Neuronal stem cell (in vitro differentiated cells): ENCODE measurements at regions not wholly inside any gene's neighbourhood (a gene's known extent, or its start where the extent isn't known, plus 50 kb on each side); places are given as distances from the start of the nearest gene placed in this dataset.

Experiments
- DNase-seq: peaks from one replicate; pipeline ENCODE4 v3.0.0-alpha.2; 2013; ENCODE audit warnings: low spot score
- H2AFZ ChIP-seq: one replicate; pipeline ENCODE4 v1.6.1; 2013; ENCODE audit warnings: mild to moderate bottlenecking, low read length, inconsistent platforms
- H2AK5ac ChIP-seq: 2 replicates; pipeline ENCODE4 v1.6.1; 2013; ENCODE audit warnings: low read depth, mild to moderate bottlenecking, inconsistent platforms, low read length, moderate library complexity, mixed read lengths
- H2BK120ac ChIP-seq: 2 replicates; pipeline ENCODE4 v1.6.1; 2013; ENCODE audit warnings: low read depth, mild to moderate bottlenecking, inconsistent platforms, low read length, moderate library complexity, mixed read lengths
- H2BK12ac ChIP-seq: one replicate; pipeline ENCODE4 v1.6.1; 2013; ENCODE audit warnings: low read length, inconsistent platforms
- H2BK15ac ChIP-seq: 2 replicates; pipeline ENCODE4 v1.6.1; 2013; ENCODE audit warnings: mild to moderate bottlenecking, low read length, inconsistent platforms, mixed read lengths
- H2BK5ac ChIP-seq: one replicate; pipeline ENCODE4 v1.6.1; 2013; ENCODE audit warnings: inconsistent platforms, mild to moderate bottlenecking, low read length, moderate library complexity
- H3K14ac ChIP-seq: one replicate; pipeline ENCODE4 v1.6.1; 2013; ENCODE audit warnings: low read length, inconsistent platforms
- H3K18ac ChIP-seq: 2 replicates; pipeline ENCODE4 v1.6.1; 2013; ENCODE audit warnings: low read length, inconsistent platforms
- H3K23ac ChIP-seq: 2 replicates; pipeline ENCODE4 v1.6.1; 2013; ENCODE audit warnings: low read depth, mild to moderate bottlenecking, mixed read lengths, low read length, inconsistent platforms; ENCODE audit not compliant: poor library complexity
- H3K27ac ChIP-seq: replicated peaks from 3 replicates; pipeline ENCODE4 v1.5.1; 2013; ENCODE audit warnings: low read length, inconsistent platforms
- H3K27me3 ChIP-seq, 3 experiments: 2 replicates each; pipeline ENCODE4 v1.6.1; 2013; ENCODE audit warnings: low read length in 3 of 3, mild to moderate bottlenecking in 2 of 3, inconsistent platforms in 1 of 3, low read depth in 1 of 3, mixed read lengths in 1 of 3, moderate library complexity in 1 of 3; ENCODE audit not compliant: control insufficient read depth in 3 of 3, insufficient read depth in 3 of 3
- H3K36me3 ChIP-seq, 2 donors: replicated peaks in 1 of 2; 2 replicates each; pipeline ENCODE4 v1.6.1; 2013; ENCODE audit warnings: low read length in 2 of 2; ENCODE audit not compliant: control insufficient read depth in 2 of 2, insufficient read depth in 2 of 2
- H3K4ac ChIP-seq: 2 replicates; pipeline ENCODE4 v1.6.1; 2013; ENCODE audit warnings: inconsistent platforms, mild to moderate bottlenecking, low read length, moderate library complexity
- H3K4me1 ChIP-seq, 2 donors: 1 replicate in 1 of 2; 2 replicates in 1 of 2; pipeline ENCODE4 v1.6.1; 2013; ENCODE audit warnings: low read length in 2 of 2, low read depth in 1 of 2; ENCODE audit not compliant: control insufficient read depth in 2 of 2, insufficient read depth in 1 of 2
- H3K4me2 ChIP-seq: one replicate; pipeline ENCODE4 v1.6.1; 2013; ENCODE audit warnings: mild to moderate bottlenecking, low read length, inconsistent platforms; ENCODE audit not compliant: insufficient read depth, poor library complexity, severe bottlenecking
- H3K4me3 ChIP-seq, 2 donors: 2 replicates each; pipeline ENCODE4 v1.5.1; 2013; ENCODE audit warnings: low read length in 2 of 2, mild to moderate bottlenecking in 2 of 2, inconsistent platforms in 1 of 2, moderate library complexity in 1 of 2
- H3K79me1 ChIP-seq: one replicate; pipeline ENCODE4 v1.6.1; 2013; ENCODE audit warnings: low read depth, mild to moderate bottlenecking, inconsistent platforms, low read length, moderate library complexity
- H3K9ac ChIP-seq: one replicate; pipeline ENCODE4 v1.6.1; 2013; ENCODE audit warnings: mild to moderate bottlenecking, low read depth, low read length, inconsistent platforms; ENCODE audit not compliant: poor library complexity
- H3K9me3 ChIP-seq, 2 donors: replicated peaks in 1 of 2; 2 replicates each; pipeline versions ENCODE3 to v1.6.1; 2013; ENCODE audit warnings: low read length in 2 of 2, mild to moderate bottlenecking in 2 of 2, inconsistent platforms in 1 of 2, low read depth in 1 of 2, mixed read lengths in 1 of 2, moderate library complexity in 1 of 2; ENCODE audit not compliant: control insufficient read depth in 2 of 2, insufficient read depth in 1 of 2
- H4K8ac ChIP-seq: one replicate; pipeline ENCODE4 v1.6.1; 2013; ENCODE audit warnings: low read depth, mild to moderate bottlenecking, inconsistent platforms, low read length, moderate library complexity
- H4K91ac ChIP-seq: one replicate; pipeline ENCODE4 v1.6.1; 2013; ENCODE audit warnings: low read length, low read depth, mild to moderate bottlenecking, inconsistent platforms; ENCODE audit not compliant: poor library complexity
- WGBS, 2 donors: extraction: QIAGEN DNeasy Blood & Tissue Kit; methylation state at CpG; one replicate each; pipeline ENCODE4 v1.1.7; 2013; ENCODE audit warnings: missing lambda C conversion rate in 2 of 2, mixed read lengths in 1 of 2; ENCODE audit not compliant: insufficient read length in 2 of 2, insufficient replicate concordance in 1 of 2; ENCODE audit errors: extremely low coverage in 2 of 2; 5-methylcytosine and 5-hydroxymethylcytosine counted together

- Histone ChIP-seq H2BK120ac (no peak overlapping the region), H3K79me1 (no peaks in the 10 kb centered on the region), H3K4me2 (no peak overlapping the region), H2BK5ac (no peak overlapping the region), H2AK5ac (no peak overlapping the region), H3K27ac (no peak overlapping the region), H4K91ac (no peak overlapping the region), H3K4ac (no peak overlapping the region), H3K27me3 (no peaks in the 10 kb centered on the region), H3K9ac (no peak overlapping the region), H3K18ac (no peak overlapping the region), H3K23ac (no peak overlapping the region), H3K4me1 (no peaks in the 10 kb centered on the region), H2BK15ac (no peak overlapping the region), H2AFZ (no peak overlapping the region), H3K9me3 (peaks cover 0 to 9% of the 10 kb centered on the region in 2 donors), H3K4me3 (no peak overlapping the region), H2BK12ac (no peak overlapping the region), H3K14ac (no peak overlapping the region), H3K36me3 (no peaks in the 10 kb centered on the region), H4K8ac (no peak overlapping the region)
- DNase-seq, result no peak
- no CpG with 5 or more reads among the region's 5 CpGs for WGBS, 2 donors
Measured at GRCh38 chr6:147067184-147067583, 137.0 kb upstream of the STXBP5 start.

- DNase-seq, result no peak
- no peak overlapping the region for H3K4ac ChIP-seq
- H3K14ac ChIP-seq, result no peak overlapping the region
- H3K4me1 ChIP-seq, result no peaks in the 10 kb centered on the region
- peak overlapping the region; percentile 0 for H2AFZ ChIP-seq
- H3K79me1 ChIP-seq, result no peaks in the 10 kb centered on the region
- no peak overlapping the region for H2BK5ac ChIP-seq
- no peak overlapping the region for H2BK12ac ChIP-seq
- no peak overlapping the region for H2BK15ac ChIP-seq
- H3K27ac ChIP-seq, result no peak overlapping the region
- no peak overlapping the region for H2AK5ac ChIP-seq
- H3K18ac ChIP-seq, result no peak overlapping the region
- H3K4me3 ChIP-seq, result no peak overlapping the region
- H3K27me3 ChIP-seq, result no peaks in the 10 kb centered on the region
- no peak overlapping the region for H4K8ac ChIP-seq
- no CpG with 5 or more reads among the region's 2 CpGs for WGBS, 2 donors
- H3K9ac ChIP-seq, result no peak overlapping the region
- H4K91ac ChIP-seq, result no peak overlapping the region
- no peak overlapping the region for H2BK120ac ChIP-seq
- H3K36me3 ChIP-seq, result no peaks in the 10 kb centered on the region
- H3K23ac ChIP-seq, result no peak overlapping the region
- H3K9me3 ChIP-seq, result peaks cover 0 to 9% of the 10 kb centered on the region in 2 donors
- no peak overlapping the region for H3K4me2 ChIP-seq
Measured at GRCh38 chr6:147071776-147072175, 132.4 kb upstream of the STXBP5 start.

DNA sequence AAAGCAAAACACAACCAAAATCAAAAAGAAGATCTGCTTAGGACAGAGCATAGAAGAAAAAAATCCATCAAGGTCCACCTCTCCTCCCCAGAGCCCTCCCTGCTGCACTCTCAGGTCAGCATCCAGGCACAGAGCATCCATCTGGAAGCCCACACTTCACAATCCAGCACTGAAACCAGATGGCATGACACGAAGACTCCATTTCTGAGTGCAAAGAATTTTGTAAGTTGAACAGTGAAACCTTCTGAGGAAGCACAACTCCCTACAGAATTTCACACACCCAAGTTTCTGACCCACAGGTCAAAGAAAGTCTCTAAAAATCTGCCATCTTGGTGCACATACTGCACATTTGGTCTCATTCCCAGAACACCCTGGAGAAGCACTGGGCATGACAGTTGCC is 128.8 kb upstream of the STXBP5 start:
- H3K4me1 ChIP-seq, result no peaks in the 10 kb centered on the region
- no peak overlapping the region for H2AFZ ChIP-seq
- no peak overlapping the region for H3K4ac ChIP-seq
- H2BK120ac ChIP-seq, result no peak overlapping the region
- WGBS, 2 donors, result no CpG with 5 or more reads among the region's 1 CpG
- H3K14ac ChIP-seq, result no peak overlapping the region
- H2BK5ac ChIP-seq, result no peak overlapping the region
- H3K23ac ChIP-seq, result no peak overlapping the region
- no peak overlapping the region for H3K27ac ChIP-seq
- no peak overlapping the region for H3K18ac ChIP-seq
- H3K27me3 ChIP-seq, result no peaks in the 10 kb centered on the region
- DNase-seq, result no peak
- no peaks in the 10 kb centered on the region for H3K36me3 ChIP-seq
- no peak overlapping the region for H4K91ac ChIP-seq
- H2BK12ac ChIP-seq, result no peak overlapping the region
- no peak overlapping the region for H3K4me2 ChIP-seq
- H3K79me1 ChIP-seq, result no peaks in the 10 kb centered on the region
- H2BK15ac ChIP-seq, result no peak overlapping the region
- no peak overlapping the region for H3K9ac ChIP-seq
- no peak overlapping the region for H4K8ac ChIP-seq
- no peak overlapping the region for H3K4me3 ChIP-seq
- H2AK5ac ChIP-seq, result no peak overlapping the region
- H3K9me3 ChIP-seq, result no peaks in the 10 kb centered on the region

- no peak overlapping the region for H3K4me2 ChIP-seq
- H2AFZ ChIP-seq, result no peak overlapping the region
- no peak overlapping the region for H3K4me3 ChIP-seq
- no peak overlapping the region for H3K23ac ChIP-seq
- H3K14ac ChIP-seq, result no peak overlapping the region
- no peaks in the 10 kb centered on the region for H3K4me1 ChIP-seq
- H3K27me3 ChIP-seq, result no peaks in the 10 kb centered on the region
- no peaks in the 10 kb centered on the region for H3K9me3 ChIP-seq
- H2BK15ac ChIP-seq, result no peak overlapping the region
- H2BK5ac ChIP-seq, result no peak overlapping the region
- DNase-seq, result no peak
- WGBS, 2 donors, result no CpG with 5 or more reads among the region's 5 CpGs
- no peak overlapping the region for H3K18ac ChIP-seq
- no peak overlapping the region for H3K9ac ChIP-seq
- H3K79me1 ChIP-seq, result no peaks in the 10 kb centered on the region
- no peak overlapping the region for H2BK120ac ChIP-seq
- H2BK12ac ChIP-seq, result no peak overlapping the region
- no peak overlapping the region for H2AK5ac ChIP-seq
- no peak overlapping the region for H3K4ac ChIP-seq
- H4K8ac ChIP-seq, result no peak overlapping the region
- no peaks in the 10 kb centered on the region for H3K36me3 ChIP-seq
- no peak overlapping the region for H3K27ac ChIP-seq
- no peak overlapping the region for H4K91ac ChIP-seq
Measured at GRCh38 chr6:147077251-147077650, 127.0 kb upstream of the STXBP5 start.
